Mucosa of rectum (tissue), 2 donors: ENCODE measurements at regions not wholly inside any gene's neighbourhood (a gene's known extent, or its start where the extent isn't known, plus 50 kb on each side); places are given as distances from the start of the nearest gene placed in this dataset.

Experiments used
- H3K27ac ChIP-seq, 2 donors: one replicate each; pipeline ENCODE4 v1.7.0; 2013; ENCODE audit warnings: inconsistent platforms in 2 of 2, low read depth in 2 of 2, low read length in 2 of 2
- H3K27me3 ChIP-seq, 2 donors: one replicate each; pipeline ENCODE4 v1.7.0; 2013; ENCODE audit warnings: low read length in 2 of 2; ENCODE audit not compliant: control insufficient read depth in 2 of 2, insufficient read depth in 2 of 2
- H3K36me3 ChIP-seq, 2 donors: one replicate each; pipeline ENCODE4 v1.7.0; 2013; ENCODE audit warnings: low read length in 2 of 2; ENCODE audit not compliant: control insufficient read depth in 2 of 2, insufficient read depth in 2 of 2
- H3K4me1 ChIP-seq, 2 donors: one replicate each; pipeline ENCODE4 v1.7.0; 2013; ENCODE audit warnings: low read length in 2 of 2, mild to moderate bottlenecking in 1 of 2; ENCODE audit not compliant: control insufficient read depth in 2 of 2, insufficient read depth in 2 of 2
- H3K4me3 ChIP-seq, 2 donors: one replicate each; pipeline ENCODE4 v1.7.0; 2013; ENCODE audit warnings: low read length in 2 of 2
- H3K9ac ChIP-seq, 2 donors: one replicate each; pipeline ENCODE4 v1.7.0; 2013; ENCODE audit warnings: low read length in 2 of 2, low read depth in 1 of 2, mild to moderate bottlenecking in 1 of 2
- H3K9me3 ChIP-seq, 2 donors: one replicate each; pipeline ENCODE4 v1.7.0; 2013; ENCODE audit warnings: low read length in 2 of 2; ENCODE audit not compliant: control insufficient read depth in 2 of 2
- donor health status: healthy.
- donor health status: Normal muscosa, but diverticular disease.

- H3K27ac ChIP-seq, result no peak overlapping the region
- H3K9me3 ChIP-seq, result no peaks in the 10 kb centered on the region
- no peaks in the 10 kb centered on the region for H3K4me1 ChIP-seq
- no peak overlapping the region for H3K4me3 ChIP-seq
- H3K9ac ChIP-seq, result no peak overlapping the region
- no peaks in the 10 kb centered on the region for H3K36me3 ChIP-seq
- H3K27me3 ChIP-seq, result no peaks in the 10 kb centered on the region
Observed at GRCh38 chr12:33000016-33000415, 103.4 kb upstream of the PKP2 start.

- H3K4me1 ChIP-seq, result no peaks in the 10 kb centered on the region
- no peak overlapping the region for H3K9ac ChIP-seq
- H3K9me3 ChIP-seq, result no peaks in the 10 kb centered on the region
- no peak overlapping the region for H3K4me3 ChIP-seq
- H3K36me3 ChIP-seq, result no peaks in the 10 kb centered on the region
- no peaks in the 10 kb centered on the region for H3K27me3 ChIP-seq
- H3K27ac ChIP-seq, result no peak overlapping the region
Observed at GRCh38 chr12:32997471-32997870, 100.9 kb upstream of the PKP2 start.

- Histone ChIP-seq H3K4me3 (no peak overlapping the region), H3K36me3 (no peaks in the 10 kb centered on the region)
Observed at GRCh38 chr12:32995623-32996022, 99.0 kb upstream of the PKP2 start.

GRCh38 chr12:32993404-32993803 is 96.8 kb upstream of the PKP2 start:
- Histone ChIP-seq H3K27ac (no peak overlapping the region), H3K9ac (no peak overlapping the region), H3K9me3 (no peaks in the 10 kb centered on the region), H3K27me3 (no peaks in the 10 kb centered on the region), H3K36me3 (no peaks in the 10 kb centered on the region), H3K4me3 (no peak overlapping the region), H3K4me1 (no peaks in the 10 kb centered on the region)

More at GRCh38 chr12:32995623-32996022, 99.0 kb upstream of the PKP2 start:
- H3K4me1 ChIP-seq, result no peaks in the 10 kb centered on the region
- no peaks in the 10 kb centered on the region for H3K9me3 ChIP-seq
- H3K9ac ChIP-seq, result no peak overlapping the region
- H3K27me3 ChIP-seq, result no peaks in the 10 kb centered on the region
- no peak overlapping the region for H3K27ac ChIP-seq

- Histone ChIP-seq H3K27ac (no peak overlapping the region), H3K27me3 (no peaks in the 10 kb centered on the region), H3K4me3 (no peak overlapping the region), H3K9me3 (no peaks in the 10 kb centered on the region), H3K36me3 (no peaks in the 10 kb centered on the region), H3K4me1 (no peaks in the 10 kb centered on the region), H3K9ac (no peak overlapping the region)
Observed at GRCh38 chr12:32989705-32990104, 93.1 kb upstream of the PKP2 start.

- Histone ChIP-seq H3K4me1 (no peaks in the 10 kb centered on the region), H3K27ac (no peak overlapping the region), H3K9ac (no peak overlapping the region), H3K4me3 (no peak overlapping the region), H3K36me3 (no peaks in the 10 kb centered on the region), H3K27me3 (no peaks in the 10 kb centered on the region), H3K9me3 (no peaks in the 10 kb centered on the region)
Observed at GRCh38 chr12:32988982-32989381, 92.4 kb upstream of the PKP2 start.

GRCh38 chr12:32987512-32987911 is 90.9 kb upstream of the PKP2 start:
- Histone ChIP-seq H3K9ac (no peak overlapping the region), H3K9me3 (no peaks in the 10 kb centered on the region), H3K4me3 (no peak overlapping the region), H3K36me3 (no peaks in the 10 kb centered on the region), H3K4me1 (no peaks in the 10 kb centered on the region), H3K27me3 (no peaks in the 10 kb centered on the region), H3K27ac (no peak overlapping the region)

- Histone ChIP-seq H3K4me3 (no peak overlapping the region), H3K4me1 (no peaks in the 10 kb centered on the region), H3K27me3 (no peaks in the 10 kb centered on the region), H3K27ac (no peak overlapping the region), H3K9me3 (no peaks in the 10 kb centered on the region), H3K9ac (no peak overlapping the region), H3K36me3 (no peaks in the 10 kb centered on the region)
Observed at GRCh38 chr12:32983968-32984367, 87.4 kb upstream of the PKP2 start.

- Histone ChIP-seq H3K27ac (no peak overlapping the region), H3K27me3 (no peaks in the 10 kb centered on the region), H3K4me1 (no peaks in the 10 kb centered on the region), H3K9me3 (no peaks in the 10 kb centered on the region), H3K4me3 (no peak overlapping the region), H3K36me3 (no peaks in the 10 kb centered on the region), H3K9ac (no peak overlapping the region)
Observed at GRCh38 chr12:32983332-32983731, 86.8 kb upstream of the PKP2 start.

- Histone ChIP-seq H3K4me1 (no peaks in the 10 kb centered on the region), H3K9ac (no peak overlapping the region), H3K4me3 (no peak overlapping the region), H3K36me3 (no peaks in the 10 kb centered on the region), H3K27ac (no peak overlapping the region), H3K9me3 (no peaks in the 10 kb centered on the region), H3K27me3 (no peaks in the 10 kb centered on the region)
Observed at GRCh38 chr12:32981139-32981538, 84.6 kb upstream of the PKP2 start.

- Histone ChIP-seq H3K27me3 (no peaks in the 10 kb centered on the region), H3K4me3 (no peak overlapping the region), H3K9ac (no peak overlapping the region), H3K27ac (no peak overlapping the region), H3K36me3 (no peaks in the 10 kb centered on the region), H3K4me1 (no peaks in the 10 kb centered on the region), H3K9me3 (no peaks in the 10 kb centered on the region)
Observed at GRCh38 chr12:32975122-32975521, 78.5 kb upstream of the PKP2 start.
